Right lobe of liver (tissue), 4 donors: ENCODE measurements at regions not wholly inside any gene's neighbourhood (a gene's known extent, or its start where the extent isn't known, plus 50 kb on each side); places are given as distances from the start of the nearest gene placed in this dataset.

Experiments
- CTCF ChIP-seq, 4 donors: fragments of 200-600 bp in 3 of 4; fragments of 450-650 bp in 1 of 4; IDR thresholded peaks; one replicate each; pipeline versions ENCODE4 v1.5.1 to v1.8.0; 2016 to 2022; ENCODE audit warnings: antibody characterized with exemption in 4 of 4, mild to moderate bottlenecking in 2 of 4
- POLR2A ChIP-seq: fragments of 450-650 bp; IDR thresholded peaks from one replicate; pipeline ENCODE4 v1.6.1; 2017; ENCODE audit warnings: antibody characterized with exemption, mild to moderate bottlenecking
- donor health status: DM: no; HTN: no; CAD: no.
- donor health status: DM: no; HTN: no; CAD: no.
- donor health status: DM: no; HTN: yes; CAD: no.

- TF ChIP-seq CTCF (IDR thresholded peaks at IDR 0.05) (no peak), POLR2A (no peak)
Measured at GRCh38 chr11:104731890-104732289, 166.4 kb downstream of the CASP12 start.
